ENCODE measurements at regions not wholly inside any gene's neighbourhood (a gene's known extent, or its start where the extent isn't known, plus 50 kb on each side); places are given as distances from the start of the nearest gene placed in this dataset.
A peak's percentile ranks its signal among the peaks of the same experiment; 100 is the strongest.

DNA sequence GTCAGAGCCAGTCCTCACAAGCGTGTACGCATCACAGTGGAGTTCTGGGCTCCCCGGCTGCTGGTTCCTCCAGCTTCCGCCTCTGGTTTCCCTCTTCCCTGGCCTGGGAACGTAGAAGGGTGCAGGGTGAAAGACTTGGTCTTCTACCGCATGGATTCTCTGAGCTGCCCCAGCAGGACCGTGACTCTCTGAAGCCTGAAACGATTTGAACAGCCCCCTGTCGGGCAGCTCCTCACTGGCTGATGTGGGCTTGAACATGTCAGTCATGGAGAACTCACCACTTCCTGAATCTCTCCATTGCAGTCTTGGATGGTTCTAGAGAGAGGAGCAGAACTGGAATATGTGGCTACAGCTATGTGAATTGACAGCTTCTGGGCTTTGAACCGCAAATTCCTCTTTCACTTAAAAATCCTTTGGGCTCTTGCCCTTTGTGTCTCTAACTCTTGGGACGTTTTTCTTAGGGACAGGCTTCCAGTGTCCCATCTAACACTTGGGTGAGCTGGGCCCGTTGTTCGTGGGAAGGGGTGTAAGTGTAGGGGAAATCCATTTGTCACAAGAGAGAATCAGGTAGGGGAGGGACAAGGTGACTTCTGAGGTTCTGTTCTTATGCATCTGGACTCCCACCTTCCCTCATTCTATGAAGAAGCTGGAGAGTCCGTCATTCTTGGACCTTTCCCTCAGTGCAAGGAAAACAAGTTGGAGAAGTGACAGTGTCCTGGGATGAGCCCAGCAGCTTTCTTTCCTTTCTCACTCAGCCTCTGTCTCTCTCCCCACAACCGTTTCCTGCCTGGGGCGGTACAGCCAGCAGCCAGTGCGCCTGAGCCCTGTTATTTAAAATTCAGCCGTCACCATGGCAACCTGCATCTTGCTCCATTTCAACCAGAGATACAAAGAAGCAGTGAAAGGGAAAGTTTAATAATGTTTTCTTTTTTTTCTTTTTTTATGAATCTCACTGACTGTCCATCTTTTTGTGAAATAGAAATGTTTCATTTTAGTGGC is 84.7 kb downstream of the PTTG1 start:
- no peak for DNase-seq (ENCODE audit: low read depth, low spot score)
- in situ Hi-C loops (cut with HindIII; ENCODE audit: low pct_unique_long_range_greater_than_20kb, low sequenced_read_pairs), result no loop called here

GRCh38 chr5:160507221-160507721 is 85.6 kb downstream of the PTTG1 start:
- in situ Hi-C loops (cut with HindIII; ENCODE audit: low pct_unique_long_range_greater_than_20kb, low sequenced_read_pairs), result no loop called here
- no peak for DNase-seq (ENCODE audit: low read depth, low spot score)

DNA sequence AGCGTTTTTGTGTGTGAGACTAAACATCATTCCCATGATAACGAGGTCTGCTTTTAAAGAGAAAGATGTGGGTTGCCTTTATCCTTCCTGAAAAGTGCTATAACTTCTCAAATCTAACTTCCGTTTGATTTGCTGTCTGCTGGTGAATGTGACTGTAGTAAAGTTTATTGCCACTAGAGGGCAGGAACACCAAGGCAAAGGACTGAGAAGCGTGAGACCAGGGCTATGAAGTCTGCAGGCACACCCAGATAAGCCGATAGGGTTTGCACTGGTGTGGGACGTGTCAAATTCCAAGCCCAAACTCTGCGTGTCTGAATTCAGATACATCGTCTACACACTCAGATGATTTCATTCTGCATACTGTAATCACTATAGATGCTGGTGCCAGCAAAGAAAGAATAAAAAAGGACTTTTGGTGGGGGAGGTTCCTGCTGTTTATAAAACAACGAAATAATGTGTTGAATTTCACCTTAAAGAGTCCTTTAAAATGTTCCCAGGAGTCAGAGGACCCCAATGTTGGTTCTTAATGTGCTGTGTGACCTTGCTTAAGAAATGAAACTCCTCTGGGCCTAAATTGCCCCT is 87.2 kb downstream of the PTTG1 start:
- DNase-seq (ENCODE audit: low read depth, low spot score), result peak; percentile 83
- in situ Hi-C loops (cut with HindIII; ENCODE audit: low pct_unique_long_range_greater_than_20kb, low sequenced_read_pairs), result no loop called here

- in situ Hi-C loops (cut with HindIII; ENCODE audit: low pct_unique_long_range_greater_than_20kb, low sequenced_read_pairs), result no loop called here
- peak; percentile 15 for DNase-seq (ENCODE audit: low read depth, low spot score)
Measured at GRCh38 chr5:160511280-160511929, 89.8 kb downstream of the PTTG1 start.

Measured in SK-MEL-5 (cell line).